Endometrium (tissue), 2 donors: ENCODE measurements at regions not wholly inside any gene's neighbourhood (a gene's known extent, or its start where the extent isn't known, plus 50 kb on each side); places are given as distances from the start of the nearest gene placed in this dataset.
A peak's percentile ranks its signal among the peaks of the same experiment; 100 is the strongest.

Experiments used
- FAIRE-seq: peaks from 2 replicates; lab custom pipeline; 2012; peaks lifted over from hg19 to GRCh38; lab: Jason Lieb, UNC
- donor health status: control.
- donor health status: control.

DNA sequence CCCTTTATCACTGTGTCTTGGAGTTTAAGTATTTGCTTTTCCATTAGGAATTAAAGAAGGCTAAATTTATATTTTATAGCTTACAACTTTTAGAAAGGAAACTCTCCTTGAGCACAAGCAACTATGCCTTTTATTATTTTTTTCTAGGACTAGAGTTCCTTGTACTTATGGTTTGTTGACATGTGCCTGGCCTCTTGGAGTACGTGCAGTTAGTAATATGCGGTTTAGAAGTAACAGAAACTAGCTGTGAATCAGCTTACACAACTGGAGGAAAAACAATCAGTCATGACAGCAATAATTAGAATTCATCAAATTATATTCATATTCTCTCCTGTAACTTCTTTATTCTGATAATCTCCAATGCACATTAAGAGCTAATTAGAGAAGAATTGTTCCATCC is 428.7 kb downstream of the AEBP2 start:
- FAIRE-seq: no peak

DNA sequence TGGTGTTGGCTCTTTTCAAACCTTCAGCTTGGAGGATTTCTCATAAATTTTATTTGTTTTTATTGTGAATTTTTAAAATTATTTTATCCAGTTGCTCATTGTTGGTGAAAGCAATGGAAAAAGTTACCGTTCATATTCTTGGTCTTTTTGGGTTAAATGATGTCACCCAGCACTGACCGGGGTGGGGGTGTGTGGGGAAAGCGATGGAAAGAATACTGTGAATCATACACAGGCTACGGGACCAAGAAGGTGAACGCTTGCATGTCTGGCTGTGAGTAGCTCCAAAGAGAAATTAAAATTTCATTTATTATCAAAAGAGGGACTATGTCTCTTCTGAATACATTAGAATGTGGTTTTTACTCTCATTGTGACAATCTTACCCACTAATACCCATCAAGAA is 430.1 kb downstream of the AEBP2 start:
- FAIRE-seq: no peak

DNA sequence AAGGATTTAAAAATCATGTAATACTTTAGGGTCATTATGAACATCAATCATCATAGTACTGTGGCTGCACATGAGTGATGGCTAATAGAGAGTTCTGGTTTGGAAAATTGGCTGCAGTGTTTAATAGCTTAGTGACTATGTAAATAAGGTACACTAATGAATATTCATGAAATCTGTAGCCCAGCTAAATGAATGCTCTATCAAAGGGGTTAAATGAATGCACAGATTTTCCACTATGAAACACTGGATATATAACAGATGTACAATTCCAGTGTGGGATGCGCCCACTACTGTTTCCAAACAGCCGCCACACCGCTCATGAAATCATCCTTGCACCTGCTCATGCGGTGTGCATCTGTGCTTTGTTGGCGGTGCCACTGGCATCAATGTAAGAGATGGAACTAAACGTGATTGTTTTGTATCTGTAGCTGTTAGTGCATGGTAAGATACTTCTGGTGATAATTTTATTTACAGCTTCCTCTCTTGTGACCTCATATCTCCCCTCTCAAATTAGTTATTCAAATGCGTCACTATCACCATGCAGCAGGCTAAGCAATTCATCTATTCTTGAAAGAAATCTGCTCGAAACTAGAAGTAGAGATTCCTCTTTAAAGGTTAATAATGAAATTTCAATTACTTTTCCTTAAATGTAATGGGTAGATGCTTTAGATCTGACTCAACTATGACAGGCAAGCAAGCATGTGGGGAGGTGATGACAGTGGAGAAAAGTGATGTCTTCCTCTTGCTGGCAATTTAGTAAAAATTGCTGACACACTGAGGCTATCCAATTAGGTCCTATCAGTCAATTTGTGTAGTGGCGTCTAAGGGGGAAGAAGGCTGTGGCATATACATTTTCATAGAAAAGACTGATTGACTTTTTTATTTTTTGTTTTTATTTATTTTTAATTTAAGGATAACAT is 433.6 kb downstream of the AEBP2 start:
- FAIRE-seq: no peak

DNA sequence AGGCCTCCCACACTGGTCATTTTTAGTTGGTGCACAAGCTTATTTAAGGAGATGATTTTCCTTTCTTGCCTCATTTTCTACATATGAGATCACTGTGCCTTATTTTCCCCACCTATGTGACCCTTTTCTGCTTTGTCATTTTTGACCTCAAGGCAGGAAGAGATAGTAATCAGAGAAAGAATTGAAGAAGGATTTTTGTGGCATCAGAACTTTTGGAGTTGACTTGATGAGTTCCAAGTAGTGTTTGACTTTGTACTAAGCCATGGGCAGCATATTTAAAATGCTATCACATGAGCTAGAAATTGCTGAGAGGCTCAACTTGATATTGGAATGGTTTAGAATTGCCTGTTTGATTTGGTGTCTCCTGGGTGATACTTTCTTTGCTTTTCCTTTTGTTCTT is 440.8 kb downstream of the AEBP2 start:
- no peak for FAIRE-seq

DNA sequence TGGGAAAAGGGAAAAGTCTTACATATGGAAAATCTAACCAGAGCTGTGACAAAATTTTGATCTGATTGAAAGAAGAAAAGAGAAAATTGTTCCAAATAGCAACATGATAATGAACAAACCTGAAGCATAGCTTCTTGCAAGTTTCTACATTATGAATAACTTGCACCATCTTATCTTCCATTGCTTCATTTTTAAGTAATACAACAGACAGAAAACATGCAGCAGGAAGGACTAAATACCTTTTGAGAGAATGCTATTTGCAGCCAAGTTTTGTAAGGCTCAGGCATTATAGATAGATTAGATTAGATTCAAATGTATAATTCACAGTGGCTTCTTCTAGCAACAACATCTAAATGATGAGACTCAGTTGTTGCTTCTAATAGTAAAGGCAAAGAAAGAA is 441.4 kb downstream of the AEBP2 start:
- FAIRE-seq: no peak

DNA sequence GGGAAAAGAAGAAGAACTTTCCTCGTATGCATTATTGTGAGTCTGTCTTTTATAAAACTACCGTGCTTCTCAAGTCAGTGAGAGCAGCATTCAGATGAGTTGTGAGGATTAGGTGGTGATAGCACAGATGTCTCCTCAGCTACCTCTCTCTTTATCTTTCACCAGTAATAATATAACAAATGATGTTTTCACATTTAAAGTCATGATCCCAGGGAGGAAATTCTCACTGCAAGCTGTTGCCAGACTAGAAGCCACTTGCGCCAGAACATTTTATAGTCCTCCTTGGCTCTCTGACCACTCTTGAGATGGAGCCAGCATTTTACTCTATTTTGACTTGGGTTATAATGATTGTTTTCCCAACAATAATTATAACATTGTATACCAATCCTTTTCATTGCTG is 443.1 kb downstream of the AEBP2 start:
- FAIRE-seq: peak; percentile 97

DNA sequence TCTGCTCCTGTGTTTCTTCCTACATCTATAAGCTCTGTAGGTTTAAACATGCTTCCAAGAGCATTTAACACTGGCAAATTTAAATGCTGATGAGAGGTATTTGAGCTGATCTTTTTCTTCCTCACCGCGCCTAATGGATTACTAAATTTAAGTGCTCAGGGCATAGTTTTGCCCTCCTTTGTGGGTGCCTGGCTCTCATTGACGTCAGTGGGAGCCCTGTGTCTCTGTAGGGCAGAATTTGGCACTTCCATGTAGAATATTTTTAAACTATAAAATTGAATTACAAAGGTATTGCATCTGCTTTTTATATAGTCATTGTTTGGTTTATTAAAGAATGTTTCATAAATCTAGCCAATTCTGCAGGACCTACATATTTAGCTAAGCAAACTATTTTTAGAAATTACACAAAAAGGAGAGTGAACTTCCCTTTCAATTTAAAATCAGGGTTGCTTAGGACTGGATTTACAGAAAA is 444.8 kb downstream of the AEBP2 start:
- peak; percentile 65 for FAIRE-seq

DNA sequence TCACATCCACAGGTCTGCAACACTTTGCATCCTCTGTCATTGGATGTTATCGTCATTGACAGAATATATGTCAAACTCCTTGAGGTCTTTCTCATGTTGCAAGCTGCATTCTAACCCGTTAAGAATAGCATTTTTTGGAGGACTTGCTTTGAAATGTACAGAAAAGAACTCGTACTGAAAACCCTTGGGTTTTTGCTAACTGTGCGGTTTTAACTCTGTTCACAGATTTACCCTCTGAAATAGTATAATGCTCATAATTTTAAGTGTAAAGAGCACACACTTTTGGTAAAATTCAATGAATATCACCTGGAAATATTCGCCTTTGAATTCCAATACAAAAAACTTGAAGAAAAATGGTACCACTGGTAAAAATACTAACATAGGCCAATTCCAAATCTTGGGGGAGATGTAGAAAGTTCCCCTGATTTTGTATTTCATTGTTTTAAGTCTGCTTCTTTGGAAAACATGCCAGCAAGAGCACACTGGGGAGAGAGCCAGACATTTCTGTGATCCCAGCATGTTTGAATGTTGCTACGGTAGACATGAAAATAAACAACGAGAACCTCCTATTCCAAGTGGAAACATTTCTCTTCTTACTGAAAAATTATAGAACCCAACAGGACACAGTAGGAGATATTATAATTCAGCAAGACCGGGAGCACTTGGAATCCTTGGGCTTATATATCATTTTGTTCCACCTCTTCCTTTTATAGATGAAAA is 446.0 kb downstream of the AEBP2 start:
- no peak for FAIRE-seq

DNA sequence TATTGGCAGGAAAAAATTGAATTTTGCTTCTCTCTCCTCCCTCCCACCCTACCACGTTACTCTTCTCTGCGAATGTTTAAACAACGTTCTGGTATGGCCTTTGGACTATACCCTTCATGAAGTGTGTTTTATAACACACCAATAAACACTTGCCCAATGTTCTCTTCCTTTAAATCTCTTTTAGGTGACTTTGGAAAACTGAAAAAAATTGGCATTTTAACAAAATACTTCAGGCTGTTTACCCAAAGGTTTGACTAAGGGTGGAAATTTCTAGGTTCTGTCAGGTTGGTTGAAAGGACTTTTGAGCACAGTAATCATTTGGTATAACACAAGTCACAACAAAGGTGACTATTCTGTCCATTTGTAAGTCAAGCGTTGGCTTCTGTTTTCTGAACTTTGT is 446.8 kb downstream of the AEBP2 start:
- FAIRE-seq: no peak

DNA sequence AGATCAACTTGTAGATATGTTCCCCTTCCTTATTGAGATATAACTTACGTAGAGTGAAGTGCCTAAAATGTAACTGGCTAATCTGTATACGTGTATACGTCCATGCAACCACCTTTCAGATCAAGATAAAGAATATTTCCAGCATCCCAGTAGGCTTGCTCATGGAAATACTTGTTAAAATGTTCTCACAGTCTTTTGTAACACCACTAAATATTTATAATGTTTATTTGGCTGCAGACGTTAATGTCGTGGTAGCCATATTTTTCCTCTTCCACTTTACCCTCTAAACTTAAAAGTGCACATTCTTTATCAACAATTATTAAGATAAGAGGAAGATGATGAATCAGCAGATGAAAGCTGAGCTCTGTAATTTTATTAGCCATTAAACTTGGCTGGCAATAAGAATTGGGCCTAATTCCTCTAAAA is 447.4 kb downstream of the AEBP2 start:
- FAIRE-seq: peak; percentile 74

DNA sequence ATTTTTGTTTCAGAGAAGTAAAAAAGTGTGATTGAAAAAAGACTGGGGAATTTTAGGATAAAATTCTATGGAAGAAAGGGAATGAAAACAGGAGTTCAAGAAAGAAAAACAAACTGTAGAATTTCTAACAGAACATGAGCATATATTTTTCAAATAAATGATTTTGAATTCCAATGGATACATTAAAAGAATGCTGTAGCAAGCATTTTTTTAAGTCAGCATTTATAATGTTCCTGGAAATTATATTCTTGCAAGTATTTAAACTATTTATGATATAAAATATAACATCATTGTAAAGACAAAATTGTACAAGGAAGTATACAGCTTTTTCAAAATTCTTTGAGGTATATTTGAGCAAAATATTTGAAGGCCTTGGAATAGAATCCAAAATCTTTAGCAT is 450.7 kb downstream of the AEBP2 start:
- FAIRE-seq: no peak

DNA sequence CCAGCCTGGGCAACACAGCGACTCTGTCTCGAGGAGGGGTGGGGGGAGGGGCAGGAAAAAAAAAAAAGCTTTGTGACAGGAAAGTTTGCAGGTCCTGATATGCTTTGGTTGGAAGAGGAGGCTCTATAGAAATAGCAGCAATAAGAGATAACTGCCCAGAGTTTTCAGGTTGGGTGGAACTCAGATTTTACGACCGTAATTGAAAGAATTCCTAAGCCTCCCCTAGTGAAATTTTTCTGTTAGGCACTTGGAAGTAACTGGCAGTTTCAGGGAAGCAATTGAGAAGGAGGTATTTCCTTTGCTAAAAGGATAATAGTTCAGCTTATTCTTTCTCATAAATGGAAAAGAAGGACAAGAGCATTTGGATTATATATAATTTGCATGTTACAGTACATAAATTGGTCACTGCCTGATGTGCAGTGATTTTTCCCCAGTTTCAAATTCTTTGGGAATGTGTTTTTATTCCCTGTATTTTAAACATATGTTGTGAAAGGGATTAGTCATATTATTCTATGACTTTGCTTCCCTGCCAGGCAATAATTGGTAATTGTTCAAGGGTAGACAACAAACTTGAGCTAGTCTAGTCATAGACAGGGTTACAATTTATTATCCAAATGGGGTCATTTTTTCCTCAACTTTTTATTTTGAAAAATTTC is 452.8 kb downstream of the AEBP2 start:
- no peak for FAIRE-seq

DNA sequence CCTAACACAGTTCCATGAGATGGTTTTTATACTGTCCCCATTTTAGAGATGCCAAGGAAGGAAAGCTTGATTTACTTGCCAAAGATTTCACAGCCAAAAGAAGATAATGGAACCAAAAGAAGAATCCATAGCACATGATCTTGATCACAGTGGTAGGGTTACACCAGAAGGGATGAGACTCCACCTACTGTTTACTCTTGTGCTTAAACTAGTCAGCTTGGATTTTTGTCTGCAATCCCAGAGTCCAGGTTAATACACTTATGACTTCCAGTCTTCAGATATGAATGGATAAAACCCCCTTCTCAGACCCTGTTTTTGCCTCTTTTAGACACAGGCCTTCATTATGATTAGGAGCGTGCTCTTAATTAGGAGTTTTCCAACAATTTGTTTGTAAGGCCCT is 454.2 kb downstream of the AEBP2 start:
- no peak for FAIRE-seq

DNA sequence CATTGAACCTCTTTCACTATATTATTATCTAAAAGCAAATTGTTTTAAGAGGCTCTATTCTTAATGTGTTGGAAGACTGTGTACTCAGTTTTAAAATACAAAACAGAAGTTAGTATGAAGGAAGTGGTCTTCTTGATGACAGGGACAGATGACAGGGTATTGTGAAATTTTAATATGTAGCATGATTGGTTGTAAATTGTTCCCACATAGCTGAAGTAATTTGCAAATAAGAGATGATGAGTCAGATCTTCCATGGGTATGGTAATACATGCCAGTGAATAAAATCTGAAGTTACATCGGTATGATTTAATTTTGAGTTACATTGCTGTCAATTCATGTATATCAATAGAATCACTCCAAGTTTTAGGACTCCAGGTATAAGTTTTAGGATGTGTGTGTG is 454.8 kb downstream of the AEBP2 start:
- no peak for FAIRE-seq

DNA sequence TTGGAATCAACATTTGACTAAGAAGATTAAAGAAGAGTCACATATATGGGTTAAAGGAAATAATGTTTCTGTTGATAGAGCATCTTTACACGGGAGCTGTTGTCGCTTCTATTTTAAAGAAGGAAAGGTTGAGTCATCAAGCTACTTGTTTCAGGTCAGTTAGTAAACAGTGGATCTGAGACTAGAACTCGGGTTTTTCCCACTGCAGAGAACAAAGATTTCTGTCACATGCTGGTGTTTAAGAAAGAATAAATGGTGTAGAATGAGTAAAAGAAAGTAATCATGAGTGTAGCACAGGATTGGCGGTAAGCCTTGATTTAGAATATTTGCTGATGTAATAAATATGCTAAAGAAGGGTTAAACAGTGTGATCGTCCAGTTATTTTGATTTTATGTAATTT is 455.5 kb downstream of the AEBP2 start:
- no peak for FAIRE-seq

DNA sequence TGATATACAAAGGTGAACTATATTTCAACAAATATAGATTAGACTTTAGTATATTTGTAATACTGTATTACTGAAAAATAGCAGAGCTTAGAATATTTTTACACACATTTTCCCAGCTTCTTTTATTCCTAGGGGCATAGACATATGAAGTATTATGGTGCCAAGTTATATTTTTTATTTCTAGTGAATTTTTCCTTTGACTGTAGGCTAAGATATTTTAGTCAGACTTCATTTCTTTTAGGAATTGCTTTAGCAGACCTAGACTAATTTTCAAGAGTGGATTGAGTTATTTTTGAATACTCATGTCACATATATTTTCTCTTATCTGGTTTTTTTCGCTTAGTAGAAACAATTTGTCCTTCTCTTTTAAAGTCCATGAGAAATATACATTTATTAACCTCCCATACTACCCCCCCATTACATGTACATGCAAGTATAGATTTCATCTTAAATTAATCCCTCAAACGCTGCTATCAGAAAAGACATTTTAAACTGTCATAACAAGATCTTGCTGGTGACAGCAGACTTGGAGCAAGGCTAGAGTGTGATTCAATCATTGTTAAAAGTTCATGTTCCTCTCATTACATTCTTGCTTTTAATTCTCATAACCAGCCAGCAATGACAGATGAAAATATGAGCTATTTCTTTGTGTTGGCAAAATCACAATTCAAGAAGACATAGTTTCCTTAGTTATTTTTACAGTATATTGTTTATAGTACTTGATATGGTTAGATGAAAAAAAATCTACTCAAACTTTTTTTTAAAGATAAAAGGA is 456.1 kb downstream of the AEBP2 start:
- FAIRE-seq: peak; percentile 4

DNA sequence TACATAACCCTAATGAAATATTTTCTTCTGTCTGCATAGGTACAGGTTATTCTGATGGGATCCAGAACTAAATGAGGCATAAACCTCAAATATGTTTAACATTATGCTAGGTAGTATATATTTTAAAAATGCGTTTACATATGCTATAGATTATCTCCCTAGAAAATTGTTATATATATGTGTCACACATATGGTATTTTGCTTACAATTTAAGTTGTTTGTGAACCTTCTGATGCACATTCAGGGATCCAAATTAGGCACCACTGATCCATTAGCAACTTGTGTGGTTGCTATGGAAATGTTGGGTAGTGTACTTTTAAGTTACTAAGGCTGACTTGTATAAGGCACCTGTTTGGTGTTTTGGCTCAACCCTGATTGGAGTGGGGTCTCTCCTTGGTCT is 456.7 kb downstream of the AEBP2 start:
- no peak for FAIRE-seq

DNA sequence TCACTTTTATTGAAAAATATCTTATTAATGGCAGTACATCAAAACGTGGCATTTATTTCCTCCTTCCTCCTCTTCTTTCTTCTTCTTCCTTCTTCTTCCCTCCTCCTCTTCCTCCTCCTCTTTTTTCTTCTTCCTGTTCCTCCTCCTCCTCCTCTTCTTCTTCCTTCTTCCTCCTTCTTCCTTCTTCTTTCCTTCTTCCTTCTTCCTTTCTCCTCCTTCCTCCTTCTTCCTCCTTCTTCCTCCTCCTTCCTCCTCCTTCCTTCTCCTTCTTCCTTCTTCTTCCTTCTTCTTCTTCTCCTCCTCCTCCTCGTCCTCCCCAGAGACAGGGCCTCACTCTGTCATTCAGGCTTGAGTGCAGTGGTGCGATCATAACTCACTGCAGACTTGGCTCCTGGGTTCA is 457.2 kb downstream of the AEBP2 start:
- FAIRE-seq: no peak

DNA sequence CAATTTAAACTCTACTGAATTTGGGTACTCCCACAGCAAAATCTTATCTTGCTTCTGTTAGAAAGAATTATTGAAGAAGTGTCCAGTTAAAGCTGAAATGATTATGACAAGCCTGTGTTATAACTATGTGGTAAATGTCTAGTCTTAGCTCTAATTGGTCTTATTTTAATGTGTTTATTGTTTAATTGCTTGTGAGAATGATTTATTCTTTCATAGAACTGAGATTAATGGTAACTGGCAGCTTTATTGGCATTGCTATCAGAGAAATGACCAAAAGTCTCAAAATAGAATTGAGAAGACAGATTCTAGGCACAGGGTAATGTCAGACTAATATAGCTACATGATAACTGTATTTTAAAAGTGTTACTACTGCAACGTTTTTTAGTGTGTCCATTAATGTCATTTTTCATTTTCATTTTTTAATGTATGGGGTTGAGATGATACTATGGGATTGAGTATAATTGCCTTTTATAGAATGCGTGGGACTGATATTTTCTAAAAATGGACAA is 458.7 kb downstream of the AEBP2 start:
- no peak for FAIRE-seq

DNA sequence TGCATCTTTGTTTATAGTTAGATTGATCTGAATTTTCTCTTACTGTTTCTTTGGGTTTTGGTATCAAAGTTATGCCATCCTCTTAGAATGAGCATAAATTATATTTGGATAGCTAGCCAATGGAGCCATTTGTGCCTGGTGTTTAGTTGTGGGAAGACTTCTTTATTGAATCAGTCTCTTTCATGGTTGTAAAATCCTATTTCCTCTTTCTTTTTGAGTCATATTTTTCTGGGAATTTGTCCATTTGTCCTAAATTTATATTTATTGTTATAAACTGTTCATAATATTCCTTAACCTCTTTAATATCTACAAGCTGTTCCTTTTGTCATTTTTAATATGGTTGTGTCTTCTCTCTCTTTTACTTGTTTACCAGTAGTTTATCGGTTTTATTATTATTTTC is 462.5 kb downstream of the AEBP2 start:
- peak; percentile 100 for FAIRE-seq

DNA sequence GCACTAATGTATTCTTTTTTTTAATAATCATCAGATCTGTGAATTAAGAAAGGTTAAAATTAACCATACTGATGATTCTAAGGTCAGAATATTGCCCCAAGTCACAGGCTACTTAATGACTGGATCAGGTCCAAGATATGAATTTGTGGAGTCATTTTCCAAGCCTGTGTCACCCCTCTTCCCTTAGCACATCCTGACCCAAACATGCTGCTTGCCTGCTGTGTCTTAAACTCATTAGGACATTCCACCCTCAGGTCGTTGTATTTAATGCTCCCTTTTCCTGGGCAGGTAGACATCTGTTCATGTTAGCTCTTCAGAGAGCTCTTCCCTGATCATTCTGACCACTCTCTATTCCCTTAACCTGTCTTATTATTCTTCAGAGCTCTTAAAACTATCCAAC is 463.5 kb upstream of the PDE3A start:
- FAIRE-seq: no peak

DNA sequence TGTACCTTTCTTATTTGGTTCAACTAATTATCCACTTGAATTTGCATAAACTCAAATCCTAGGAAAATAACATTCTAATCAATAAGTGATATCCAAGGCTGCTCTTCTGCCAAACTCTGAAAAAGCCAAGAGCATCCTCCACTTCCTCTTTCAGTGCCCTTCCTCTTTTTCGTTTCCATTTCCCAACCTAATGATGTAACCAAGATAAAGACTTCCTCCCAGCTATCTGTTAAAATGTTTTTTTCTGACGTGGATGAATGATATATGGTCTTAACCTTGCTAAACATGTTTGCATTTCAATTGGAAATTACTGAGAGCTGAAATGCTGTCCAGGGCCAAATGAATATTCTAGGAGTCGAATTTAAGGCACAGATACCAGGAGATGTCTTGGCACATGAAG is 459.5 kb upstream of the PDE3A start:
- FAIRE-seq: no peak
